ENCODE measurements at regions not wholly inside any gene's neighbourhood (a gene's known extent, or its start where the extent isn't known, plus 50 kb on each side); places are given as distances from the start of the nearest gene placed in this dataset.

GRCh38 chr4:165737309-165737972, 135.6 kb upstream of the TLL1 start:
- TF ChIP-seq, protein P1, sequence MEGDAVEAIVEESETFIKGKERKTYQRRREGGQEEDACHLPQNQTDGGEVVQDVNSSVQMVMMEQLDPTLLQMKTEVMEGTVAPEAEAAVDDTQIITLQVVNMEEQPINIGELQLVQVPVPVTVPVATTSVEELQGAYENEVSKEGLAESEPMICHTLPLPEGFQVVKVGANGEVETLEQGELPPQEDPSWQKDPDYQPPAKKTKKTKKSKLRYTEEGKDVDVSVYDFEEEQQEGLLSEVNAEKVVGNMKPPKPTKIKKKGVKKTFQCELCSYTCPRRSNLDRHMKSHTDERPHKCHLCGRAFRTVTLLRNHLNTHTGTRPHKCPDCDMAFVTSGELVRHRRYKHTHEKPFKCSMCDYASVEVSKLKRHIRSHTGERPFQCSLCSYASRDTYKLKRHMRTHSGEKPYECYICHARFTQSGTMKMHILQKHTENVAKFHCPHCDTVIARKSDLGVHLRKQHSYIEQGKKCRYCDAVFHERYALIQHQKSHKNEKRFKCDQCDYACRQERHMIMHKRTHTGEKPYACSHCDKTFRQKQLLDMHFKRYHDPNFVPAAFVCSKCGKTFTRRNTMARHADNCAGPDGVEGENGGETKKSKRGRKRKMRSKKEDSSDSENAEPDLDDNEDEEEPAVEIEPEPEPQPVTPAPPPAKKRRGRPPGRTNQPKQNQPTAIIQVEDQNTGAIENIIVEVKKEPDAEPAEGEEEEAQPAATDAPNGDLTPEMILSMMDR (IDR thresholded peaks at IDR 0.05; ENCODE audit: low read depth, low read length, missing input control), result no peak
- TF ChIP-seq MAX (IDR thresholded peaks at IDR 0.05), result no peak
- TF ChIP-seq TAF1 (conservative IDR thresholded peaks at IDR 0.05), result no peak
- TF ChIP-seq, protein P2, sequence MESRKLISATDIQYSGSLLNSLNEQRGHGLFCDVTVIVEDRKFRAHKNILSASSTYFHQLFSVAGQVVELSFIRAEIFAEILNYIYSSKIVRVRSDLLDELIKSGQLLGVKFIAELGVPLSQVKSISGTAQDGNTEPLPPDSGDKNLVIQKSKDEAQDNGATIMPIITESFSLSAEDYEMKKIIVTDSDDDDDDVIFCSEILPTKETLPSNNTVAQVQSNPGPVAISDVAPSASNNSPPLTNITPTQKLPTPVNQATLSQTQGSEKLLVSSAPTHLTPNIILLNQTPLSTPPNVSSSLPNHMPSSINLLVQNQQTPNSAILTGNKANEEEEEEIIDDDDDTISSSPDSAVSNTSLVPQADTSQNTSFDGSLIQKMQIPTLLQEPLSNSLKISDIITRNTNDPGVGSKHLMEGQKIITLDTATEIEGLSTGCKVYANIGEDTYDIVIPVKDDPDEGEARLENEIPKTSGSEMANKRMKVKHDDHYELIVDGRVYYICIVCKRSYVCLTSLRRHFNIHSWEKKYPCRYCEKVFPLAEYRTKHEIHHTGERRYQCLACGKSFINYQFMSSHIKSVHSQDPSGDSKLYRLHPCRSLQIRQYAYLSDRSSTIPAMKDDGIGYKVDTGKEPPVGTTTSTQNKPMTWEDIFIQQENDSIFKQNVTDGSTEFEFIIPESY (IDR thresholded peaks at IDR 0.05), result no peak
- no peak for TF ChIP-seq YY1 (IDR thresholded peaks at IDR 0.05)
- TF ChIP-seq RAD21 (IDR thresholded peaks at IDR 0.05), result no peak
- TF ChIP-seq SP1 (IDR thresholded peaks at IDR 0.05), result no peak
- TF ChIP-seq EGR1 (IDR thresholded peaks at IDR 0.05; ENCODE audit: low read depth in 2 of 2), result no peak
